ENCODE measurements at regions not wholly inside any gene's neighbourhood (a gene's known extent, or its start where the extent isn't known, plus 50 kb on each side); places are given as distances from the start of the nearest gene placed in this dataset.

- WGBS (ENCODE audit: extremely low coverage, insufficient coverage, insufficient read length) = no CpG with 5 or more reads among the region's 3 CpGs
- Histone ChIP-seq H4K91ac (ENCODE audit: low read depth, low read length) (no peak overlapping the region), H3K23ac (ENCODE audit: low read length) (no peak overlapping the region), H2BK12ac (ENCODE audit: low read length) (no peak overlapping the region), H2BK120ac (ENCODE audit: insufficient read depth, low read length, poor library complexity) (no peak overlapping the region), H2BK5ac (ENCODE audit: low read depth, low read length, poor library complexity) (no peak overlapping the region), H3K27ac (ENCODE audit: low read depth, low read length) (no peak overlapping the region), H3K9me3 (ENCODE audit: insufficient read depth, low read depth, low read length) (no peaks in the 10 kb centered on the region), H3K36me3 (ENCODE audit: control insufficient read depth in 1 of 2, insufficient read depth in 2 of 2, low read length in 2 of 2) (no peaks in the 10 kb centered on the region), H3K79me1 (ENCODE audit: low read length) (no peaks in the 10 kb centered on the region), H2AK5ac (ENCODE audit: low read length) (no peak overlapping the region), H4K8ac (ENCODE audit: low read depth, low read length) (no peak overlapping the region), H3K18ac (ENCODE audit: low read length) (no peak overlapping the region), H3K79me2 (ENCODE audit: control insufficient read depth, insufficient read depth, low read length, poor library complexity) (no peaks in the 10 kb centered on the region), H3K4me3 (ENCODE audit: low read depth, low read length) (no peak overlapping the region), H3K4me2 (ENCODE audit: low read length) (no peak overlapping the region), H3K4ac (ENCODE audit: low read depth, low read length) (no peak overlapping the region), H2AFZ (ENCODE audit: insufficient read depth, low read length, poor library complexity) (no peak overlapping the region), H3K27me3 (ENCODE audit: insufficient read depth, low read length) (no peaks in the 10 kb centered on the region), H3K14ac (ENCODE audit: low read length) (no peak overlapping the region), H3K4me1 (ENCODE audit: control insufficient read depth in 1 of 2, insufficient read depth in 2 of 2, low read length in 2 of 2) (no peaks in the 10 kb centered on the region), H3K9ac (ENCODE audit: low read length) (no peak overlapping the region), H4K12ac (ENCODE audit: low read depth, low read length) (no peak overlapping the region)
- no peak for DNase-seq
These were observed 88.0 kb upstream of the MANEA start for GRCh38 chr6:95489185-95489863.

- H3K4me2 ChIP-seq (ENCODE audit: low read length) = no peak overlapping the region
- H3K4ac ChIP-seq (ENCODE audit: low read depth, low read length) = no peak overlapping the region
- no peaks in the 10 kb centered on the region for H3K79me1 ChIP-seq (ENCODE audit: low read length)
- no peak overlapping the region for H2BK12ac ChIP-seq (ENCODE audit: low read length)
- H3K36me3 ChIP-seq (ENCODE audit: control insufficient read depth in 1 of 2, insufficient read depth in 2 of 2, low read length in 2 of 2) = no peaks in the 10 kb centered on the region
- no peak overlapping the region for H3K14ac ChIP-seq (ENCODE audit: low read length)
- no peak overlapping the region for H3K23ac ChIP-seq (ENCODE audit: low read length)
- H4K91ac ChIP-seq (ENCODE audit: low read depth, low read length) = no peak overlapping the region
- WGBS (ENCODE audit: extremely low coverage, insufficient coverage, insufficient read length) = no CpG with 5 or more reads among the region's 28 CpGs
- H3K79me2 ChIP-seq (ENCODE audit: control insufficient read depth, insufficient read depth, low read length, poor library complexity) = no peaks in the 10 kb centered on the region
- no peak overlapping the region for H2AFZ ChIP-seq (ENCODE audit: insufficient read depth, low read length, poor library complexity)
- H2BK5ac ChIP-seq (ENCODE audit: low read depth, low read length, poor library complexity) = no peak overlapping the region
- no peak overlapping the region for H2BK120ac ChIP-seq (ENCODE audit: insufficient read depth, low read length, poor library complexity)
- H3K4me1 ChIP-seq (ENCODE audit: control insufficient read depth in 1 of 2, insufficient read depth in 2 of 2, low read length in 2 of 2) = no peaks in the 10 kb centered on the region
- DNase-seq = no peak
- H4K8ac ChIP-seq (ENCODE audit: low read depth, low read length) = no peak overlapping the region
- no peak overlapping the region for H3K27ac ChIP-seq (ENCODE audit: low read depth, low read length)
- peaks cover 6% of the 10 kb centered on the region for H3K9me3 ChIP-seq (ENCODE audit: insufficient read depth, low read depth, low read length)
- no peak overlapping the region for H2AK5ac ChIP-seq (ENCODE audit: low read length)
- H3K18ac ChIP-seq (ENCODE audit: low read length) = no peak overlapping the region
- H3K9ac ChIP-seq (ENCODE audit: low read length) = no peak overlapping the region
- no peak overlapping the region for H4K12ac ChIP-seq (ENCODE audit: low read depth, low read length)
- H3K4me3 ChIP-seq (ENCODE audit: low read depth, low read length) = no peak overlapping the region
- H3K27me3 ChIP-seq (ENCODE audit: insufficient read depth, low read length) = no peaks in the 10 kb centered on the region
These were observed 80.4 kb upstream of the MANEA start for GRCh38 chr6:95496769-95497426.

- H3K4ac ChIP-seq (ENCODE audit: low read depth, low read length) = no peak overlapping the region
- no CpG with 5 or more reads among the region's 4 CpGs for WGBS (ENCODE audit: extremely low coverage, insufficient coverage, insufficient read length)
These were observed 76.1 kb upstream of the MANEA start for GRCh38 chr6:95501032-95501904.

GRCh38 chr6:95503568-95503967, 73.8 kb upstream of the MANEA start:
- Histone ChIP-seq H2BK120ac (ENCODE audit: insufficient read depth, low read length, poor library complexity) (no peak overlapping the region), H3K4me2 (ENCODE audit: low read length) (no peak overlapping the region), H2AFZ (ENCODE audit: insufficient read depth, low read length, poor library complexity) (no peak overlapping the region), H3K4me3 (ENCODE audit: low read depth, low read length) (no peak overlapping the region), H3K23ac (ENCODE audit: low read length) (no peak overlapping the region), H3K79me1 (ENCODE audit: low read length) (no peaks in the 10 kb centered on the region), H3K36me3 (ENCODE audit: control insufficient read depth in 1 of 2, insufficient read depth in 2 of 2, low read length in 2 of 2) (no peaks in the 10 kb centered on the region), H3K9ac (ENCODE audit: low read length) (no peak overlapping the region), H3K4ac (ENCODE audit: low read depth, low read length) (no peak overlapping the region), H3K27me3 (ENCODE audit: insufficient read depth, low read length) (no peaks in the 10 kb centered on the region), H4K12ac (ENCODE audit: low read depth, low read length) (no peak overlapping the region), H3K18ac (ENCODE audit: low read length) (no peak overlapping the region), H3K79me2 (ENCODE audit: control insufficient read depth, insufficient read depth, low read length, poor library complexity) (no peaks in the 10 kb centered on the region), H2AK5ac (ENCODE audit: low read length) (no peak overlapping the region), H3K4me1 (ENCODE audit: control insufficient read depth in 1 of 2, insufficient read depth in 2 of 2, low read length in 2 of 2) (no peaks in the 10 kb centered on the region), H4K8ac (ENCODE audit: low read depth, low read length) (no peak overlapping the region), H3K14ac (ENCODE audit: low read length) (no peak overlapping the region), H2BK5ac (ENCODE audit: low read depth, low read length, poor library complexity) (no peak overlapping the region), H3K9me3 (ENCODE audit: insufficient read depth, low read depth, low read length) (no peaks in the 10 kb centered on the region), H2BK12ac (ENCODE audit: low read length) (no peak overlapping the region), H4K91ac (ENCODE audit: low read depth, low read length) (no peak overlapping the region), H3K27ac (ENCODE audit: low read depth, low read length) (no peak overlapping the region)
- no CpG with 5 or more reads among the region's 1 CpG for WGBS (ENCODE audit: extremely low coverage, insufficient coverage, insufficient read length)
- DNase-seq = no peak

More at GRCh38 chr6:95501032-95501904, 76.1 kb upstream of the MANEA start:
- Histone ChIP-seq H2BK12ac (ENCODE audit: low read length) (no peak overlapping the region), H4K8ac (ENCODE audit: low read depth, low read length) (no peak overlapping the region), H3K27ac (ENCODE audit: low read depth, low read length) (no peak overlapping the region), H4K12ac (ENCODE audit: low read depth, low read length) (no peak overlapping the region), H2BK120ac (ENCODE audit: insufficient read depth, low read length, poor library complexity) (no peak overlapping the region), H3K36me3 (ENCODE audit: control insufficient read depth in 1 of 2, insufficient read depth in 2 of 2, low read length in 2 of 2) (no peaks in the 10 kb centered on the region), H3K4me3 (ENCODE audit: low read depth, low read length) (no peak overlapping the region), H3K18ac (ENCODE audit: low read length) (no peak overlapping the region), H3K9ac (ENCODE audit: low read length) (no peak overlapping the region), H3K4me2 (ENCODE audit: low read length) (no peak overlapping the region), H3K27me3 (ENCODE audit: insufficient read depth, low read length) (no peaks in the 10 kb centered on the region), H3K14ac (ENCODE audit: low read length) (no peak overlapping the region), H3K9me3 (ENCODE audit: insufficient read depth, low read depth, low read length) (peaks cover 6% of the 10 kb centered on the region), H3K79me1 (ENCODE audit: low read length) (no peaks in the 10 kb centered on the region), H2AK5ac (ENCODE audit: low read length) (no peak overlapping the region), H3K79me2 (ENCODE audit: control insufficient read depth, insufficient read depth, low read length, poor library complexity) (no peaks in the 10 kb centered on the region), H4K91ac (ENCODE audit: low read depth, low read length) (no peak overlapping the region), H3K23ac (ENCODE audit: low read length) (no peak overlapping the region), H2AFZ (ENCODE audit: insufficient read depth, low read length, poor library complexity) (no peak overlapping the region), H2BK5ac (ENCODE audit: low read depth, low read length, poor library complexity) (no peak overlapping the region), H3K4me1 (ENCODE audit: control insufficient read depth in 1 of 2, insufficient read depth in 2 of 2, low read length in 2 of 2) (no peaks in the 10 kb centered on the region)
- DNase-seq = no peak

All from trophoblast cell (in vitro differentiated cells and primary cell).